Astrocyte of the spinal cord (primary cell): ENCODE measurements at regions not wholly inside any gene's neighbourhood (a gene's known extent, or its start where the extent isn't known, plus 50 kb on each side); places are given as distances from the start of the nearest gene placed in this dataset.

Source experiments
- DNase-seq: peaks from one replicate; pipeline ENCODE4 v3.0.0; 2011; ENCODE audit warnings: low read depth, low spot score
- H3K4me3 ChIP-seq: 2 replicates; pipeline ENCODE4 v1.5.1; 2011; ENCODE audit warnings: low read depth, mild to moderate bottlenecking, low read length, moderate library complexity
- in situ Hi-C: cut with HindIII; loops from 2 replicates; pipeline ENCODE4 v1.10.0; 2017; ENCODE audit warnings: low sequenced_read_pairs
- TF ChIP-seq, protein P1 (sequence below): IDR thresholded peaks from 2 replicates; pipeline ENCODE4 v1.5.1; 2012; ENCODE audit warnings: low read depth, mild to moderate bottlenecking, low read length, inconsistent platforms

DNA sequence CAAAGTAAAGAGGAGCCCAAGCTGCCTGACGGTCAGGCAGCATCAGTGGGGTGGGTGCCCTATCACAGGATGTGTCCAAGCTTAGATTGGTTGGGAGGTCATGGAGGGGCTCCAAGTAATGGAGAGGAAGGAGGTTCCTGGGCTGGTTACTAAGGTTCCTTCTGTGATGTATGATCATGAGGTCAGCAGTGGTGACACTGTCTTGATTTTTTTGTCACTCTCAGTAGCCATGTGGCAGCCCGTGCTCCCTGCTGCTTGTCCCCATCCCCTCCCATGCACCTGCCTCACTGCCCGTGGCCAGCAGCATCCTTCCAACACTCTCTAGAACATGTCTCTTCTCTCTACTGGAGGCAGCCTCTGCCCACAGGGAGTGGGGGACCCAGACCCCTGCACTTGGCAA lies 261.7 kb downstream of the TLE3 start:
- DNase-seq: no peak
- H3K4me3 ChIP-seq: no peak overlapping the region
- TF ChIP-seq, protein P1, sequence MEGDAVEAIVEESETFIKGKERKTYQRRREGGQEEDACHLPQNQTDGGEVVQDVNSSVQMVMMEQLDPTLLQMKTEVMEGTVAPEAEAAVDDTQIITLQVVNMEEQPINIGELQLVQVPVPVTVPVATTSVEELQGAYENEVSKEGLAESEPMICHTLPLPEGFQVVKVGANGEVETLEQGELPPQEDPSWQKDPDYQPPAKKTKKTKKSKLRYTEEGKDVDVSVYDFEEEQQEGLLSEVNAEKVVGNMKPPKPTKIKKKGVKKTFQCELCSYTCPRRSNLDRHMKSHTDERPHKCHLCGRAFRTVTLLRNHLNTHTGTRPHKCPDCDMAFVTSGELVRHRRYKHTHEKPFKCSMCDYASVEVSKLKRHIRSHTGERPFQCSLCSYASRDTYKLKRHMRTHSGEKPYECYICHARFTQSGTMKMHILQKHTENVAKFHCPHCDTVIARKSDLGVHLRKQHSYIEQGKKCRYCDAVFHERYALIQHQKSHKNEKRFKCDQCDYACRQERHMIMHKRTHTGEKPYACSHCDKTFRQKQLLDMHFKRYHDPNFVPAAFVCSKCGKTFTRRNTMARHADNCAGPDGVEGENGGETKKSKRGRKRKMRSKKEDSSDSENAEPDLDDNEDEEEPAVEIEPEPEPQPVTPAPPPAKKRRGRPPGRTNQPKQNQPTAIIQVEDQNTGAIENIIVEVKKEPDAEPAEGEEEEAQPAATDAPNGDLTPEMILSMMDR: no peak
- in situ Hi-C loops: no loop called here

DNA sequence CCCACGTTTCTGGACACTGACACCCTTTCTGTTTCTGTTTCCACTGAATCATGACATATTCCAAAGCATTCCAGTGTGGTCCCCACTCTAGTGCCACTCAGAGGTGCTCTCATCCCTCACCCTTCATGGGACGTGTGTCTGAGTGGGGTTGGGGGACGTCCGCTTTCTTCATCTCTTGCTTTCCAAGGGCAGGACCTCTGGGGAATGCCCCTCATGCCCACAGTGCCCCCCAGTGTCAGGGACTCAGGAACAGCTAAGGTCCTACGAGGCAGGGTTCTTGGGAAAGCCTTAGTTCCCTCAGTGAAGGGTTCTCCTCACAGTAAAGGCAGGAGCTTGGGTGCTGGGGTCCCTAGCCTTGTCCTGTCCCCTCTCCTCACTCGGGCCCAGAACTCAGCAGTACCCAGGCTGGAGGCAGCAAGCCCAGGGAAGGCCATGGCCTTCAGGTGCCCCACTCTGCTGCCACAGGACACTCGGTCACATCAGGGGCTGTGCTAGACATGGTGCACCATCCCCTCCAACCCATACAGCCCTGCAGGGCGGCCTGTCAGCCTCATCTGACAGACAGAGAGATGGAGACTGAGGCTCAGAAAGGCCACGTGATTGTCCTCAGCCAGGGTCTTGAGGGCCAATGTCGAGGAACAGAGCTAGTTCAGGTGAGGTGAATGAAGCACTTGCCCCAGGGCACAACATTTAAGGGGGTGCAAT lies 261.0 kb downstream of the TLE3 start:
- in situ Hi-C loops: no loop called here
- no peak overlapping the region for H3K4me3 ChIP-seq
- TF ChIP-seq, protein P1: no peak
- no peak for DNase-seq

DNA sequence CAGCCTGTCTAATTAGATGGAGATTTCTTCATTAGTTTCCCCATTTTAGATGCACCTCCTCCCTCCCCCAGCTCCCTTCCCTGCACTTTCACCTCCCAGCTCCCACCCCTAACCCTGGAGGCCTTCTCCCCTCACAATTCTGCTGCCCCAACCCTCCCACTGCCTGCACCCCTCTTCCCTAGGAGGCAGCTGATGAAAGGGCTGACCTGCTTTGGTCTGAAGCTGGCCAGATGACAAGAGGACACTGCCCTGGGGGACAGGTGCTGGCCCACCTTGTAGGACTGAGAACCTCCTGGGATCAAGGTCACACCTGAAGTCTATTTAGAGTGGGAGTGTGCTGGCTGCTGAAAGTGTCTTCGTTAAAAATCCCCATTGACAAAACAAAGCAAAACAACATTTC lies 259.4 kb downstream of the TLE3 start:
- in situ Hi-C loops: no loop called here
- TF ChIP-seq, protein P1: no peak
- no peak overlapping the region for H3K4me3 ChIP-seq
- no peak for DNase-seq

DNA sequence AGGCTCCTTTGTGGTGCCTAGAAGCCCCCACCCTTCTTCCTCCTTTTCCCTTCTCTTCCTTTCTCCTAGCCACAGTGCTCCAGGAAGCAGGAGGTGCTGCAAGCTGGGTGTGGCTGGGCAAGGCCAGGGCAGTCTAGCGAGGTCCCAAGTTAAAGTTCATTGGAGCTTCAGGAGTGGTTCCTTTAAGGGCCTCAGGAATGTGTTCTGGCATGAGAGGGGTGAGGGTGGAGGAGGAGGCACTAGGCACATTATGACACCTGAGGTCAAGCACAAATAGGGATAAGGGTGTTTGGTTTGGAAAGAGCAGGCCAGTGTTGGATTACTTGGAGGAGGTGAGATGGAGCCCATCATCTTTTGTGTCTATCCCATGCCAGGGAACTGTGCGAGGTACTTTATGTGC lies 258.7 kb downstream of the TLE3 start:
- TF ChIP-seq, protein P1: no peak
- no peak overlapping the region for H3K4me3 ChIP-seq
- in situ Hi-C loops: no loop called here
- DNase-seq: no peak

DNA sequence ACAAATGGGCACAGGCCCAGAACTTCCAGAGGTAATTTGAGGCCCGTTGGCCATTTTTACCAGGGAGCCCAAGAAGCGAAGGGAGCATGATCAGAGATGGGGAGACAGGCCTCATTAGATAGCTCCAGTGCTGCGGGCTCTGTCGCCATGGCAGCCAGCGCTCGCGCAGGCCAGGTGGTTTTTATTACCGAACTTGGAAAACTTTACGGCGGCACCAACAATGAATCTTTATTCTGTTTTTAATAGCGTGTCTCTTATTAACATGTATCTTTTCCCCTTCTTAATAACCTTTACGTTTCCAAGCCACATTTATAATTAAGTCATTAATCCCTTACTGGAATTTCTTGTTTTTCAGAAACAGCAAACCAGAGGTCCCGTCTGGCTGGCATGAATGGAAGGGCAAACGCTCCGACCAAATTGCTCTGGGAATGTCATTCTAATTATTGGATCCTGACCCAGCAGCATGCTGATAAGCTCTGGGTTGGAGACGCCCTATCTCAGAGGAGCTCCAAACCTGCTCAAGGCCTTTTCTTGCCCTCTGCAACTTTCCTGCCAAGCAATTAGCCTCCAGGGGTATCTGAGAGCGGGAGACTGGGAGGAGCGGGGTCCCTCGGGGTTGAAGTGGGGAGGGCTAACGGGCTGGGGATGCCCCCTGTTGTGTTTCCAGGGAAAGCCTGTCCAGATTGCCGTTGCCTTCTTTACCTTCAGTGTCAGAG lies 256.4 kb downstream of the TLE3 start:
- in situ Hi-C loops: no loop called here
- no peak for DNase-seq
- TF ChIP-seq, protein P1: no peak
- no peak overlapping the region for H3K4me3 ChIP-seq

DNA sequence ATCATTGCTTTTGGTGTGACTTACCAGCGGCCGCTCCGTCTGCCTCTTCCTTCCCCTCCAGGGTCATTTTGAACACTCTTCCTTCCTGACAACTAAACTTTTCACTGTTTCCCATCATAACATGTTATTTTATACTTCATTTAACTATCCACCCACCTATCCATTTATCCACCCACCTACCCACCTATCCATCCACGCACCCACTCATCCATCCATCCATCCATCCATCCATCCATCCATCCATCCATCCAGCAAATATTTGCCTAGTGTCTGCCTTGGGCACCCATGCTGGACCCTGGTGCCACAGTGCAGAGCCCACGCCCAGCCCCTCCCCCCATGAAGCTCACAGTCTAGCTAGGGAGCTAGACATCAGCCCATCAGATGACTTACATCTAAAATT lies 254.9 kb downstream of the TLE3 start:
- H3K4me3 ChIP-seq: no peak overlapping the region
- in situ Hi-C loops: no loop called here
- TF ChIP-seq, protein P1: no peak
- no peak for DNase-seq
